Smooth muscle cell (in vitro differentiated cells): ENCODE measurements at regions not wholly inside any gene's neighbourhood (a gene's known extent, or its start where the extent isn't known, plus 50 kb on each side); places are given as distances from the start of the nearest gene placed in this dataset.

ENCODE experiments used
- DNase-seq: peaks from one replicate; lab custom pipeline; 2025; ENCODE audit not compliant: unreplicated experiment; lab: John Stamatoyannopoulos, UW
- H2AFZ ChIP-seq: fragments of 200-600 bp; sonication (generic); 2 replicates; pipeline ENCODE4 v1.6.0; 2016; ENCODE audit warnings: antibody characterized with exemption, low read depth, mild to moderate bottlenecking
- H3F3A ChIP-seq: fragments of 200-600 bp; sonication (generic); 2 replicates; pipeline ENCODE4 v1.6.0; 2017; ENCODE audit warnings: antibody characterized with exemption, low read depth
- H3K27ac ChIP-seq: fragments of 200-600 bp; sonication (generic); 2 replicates; pipeline ENCODE4 v1.5.1; 2016; ENCODE audit warnings: low read depth, mild to moderate bottlenecking
- H3K27me3 ChIP-seq: fragments of 200-600 bp; sonication (generic); 2 replicates; pipeline ENCODE4 v1.6.1; 2016; ENCODE audit warnings: low read depth, mild to moderate bottlenecking
- H3K36me3 ChIP-seq: fragments of 200-600 bp; sonication (generic); 2 replicates; pipeline ENCODE4 v1.5.1; 2016; ENCODE audit warnings: low read depth
- H3K4me1 ChIP-seq: fragments of 200-600 bp; sonication (generic); 2 replicates; pipeline ENCODE4 v1.5.1; 2016; ENCODE audit warnings: low read depth
- H3K4me2 ChIP-seq: fragments of 200-600 bp; sonication (generic); 2 replicates; pipeline ENCODE4 v1.6.0; 2016; ENCODE audit warnings: mild to moderate bottlenecking
- H3K4me3 ChIP-seq: fragments of 200-600 bp; sonication (generic); 2 replicates; pipeline ENCODE4 v1.5.1; 2016; ENCODE audit warnings: mild to moderate bottlenecking
- H3K79me2 ChIP-seq: fragments of 200-600 bp; sonication (generic); 2 replicates; pipeline ENCODE4 v1.6.0; 2016; ENCODE audit warnings: low read depth, mild to moderate bottlenecking
- H3K9ac ChIP-seq: fragments of 200-600 bp; sonication (generic); 2 replicates; pipeline ENCODE4 v1.6.0; 2016; ENCODE audit warnings: low read depth
- H3K9me3 ChIP-seq: fragments of 200-600 bp; sonication (generic); replicated peaks from 2 replicates; pipeline ENCODE4 v1.5.1; 2016; ENCODE audit warnings: low read depth
- H4K20me1 ChIP-seq: fragments of 200-600 bp; sonication (generic); 2 replicates; pipeline ENCODE4 v1.6.0; 2016; ENCODE audit warnings: low read depth
- CTCF ChIP-seq: fragments of 200-600 bp; sonication (generic); IDR thresholded peaks from 2 replicates; pipeline ENCODE4 v1.5.1; 2017; ENCODE audit warnings: borderline replicate concordance, mild to moderate bottlenecking, antibody characterized with exemption; ENCODE audit not compliant: insufficient read depth, poor library complexity, severe bottlenecking
- WGBS: methylation state at CpG from one replicate; pipeline ENCODE4 v1.1.7; 2016; ENCODE audit warnings: low lambda C conversion rate; 5-methylcytosine and 5-hydroxymethylcytosine counted together

DNA sequence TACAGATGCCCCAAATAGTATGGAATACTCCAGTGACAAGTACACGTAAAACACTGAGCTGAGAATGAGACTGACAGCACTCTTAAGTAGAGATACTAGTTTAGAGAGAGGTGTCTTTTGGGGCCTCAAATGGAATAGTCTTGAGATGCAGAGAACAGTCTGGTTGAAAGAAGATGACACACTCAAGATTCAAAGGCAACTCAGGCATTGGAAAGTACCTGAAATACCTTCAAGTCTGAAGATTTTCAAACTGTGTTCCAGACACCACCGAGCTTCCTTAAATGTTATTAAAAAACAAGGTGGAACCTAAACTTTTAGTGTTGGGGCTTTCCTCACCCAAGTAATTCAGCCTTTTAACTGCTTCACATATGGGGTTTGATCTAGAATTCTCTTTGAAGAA, 437.7 kb downstream of the OMA1 start:
- H3K36me3 ChIP-seq, result no peaks in the 10 kb centered on the region
- no peaks in the 10 kb centered on the region for H3K4me1 ChIP-seq
- H3K9ac ChIP-seq, result no peak overlapping the region
- H3K79me2 ChIP-seq, result no peaks in the 10 kb centered on the region
- no peak overlapping the region for H3K4me3 ChIP-seq
- no peak for TF ChIP-seq CTCF
- WGBS, result 86% methylated on average over 2 of the region's 2 CpGs
- H4K20me1 ChIP-seq, result no peaks in the 10 kb centered on the region
- no peak overlapping the region for H3K4me2 ChIP-seq
- no peaks in the 10 kb centered on the region for H3K9me3 ChIP-seq
- H3K27ac ChIP-seq, result no peak overlapping the region
- H2AFZ ChIP-seq, result no peak overlapping the region
- no peak for DNase-seq
- H3K27me3 ChIP-seq, result no peaks in the 10 kb centered on the region
- H3F3A ChIP-seq, result no peaks in the 10 kb centered on the region

DNA sequence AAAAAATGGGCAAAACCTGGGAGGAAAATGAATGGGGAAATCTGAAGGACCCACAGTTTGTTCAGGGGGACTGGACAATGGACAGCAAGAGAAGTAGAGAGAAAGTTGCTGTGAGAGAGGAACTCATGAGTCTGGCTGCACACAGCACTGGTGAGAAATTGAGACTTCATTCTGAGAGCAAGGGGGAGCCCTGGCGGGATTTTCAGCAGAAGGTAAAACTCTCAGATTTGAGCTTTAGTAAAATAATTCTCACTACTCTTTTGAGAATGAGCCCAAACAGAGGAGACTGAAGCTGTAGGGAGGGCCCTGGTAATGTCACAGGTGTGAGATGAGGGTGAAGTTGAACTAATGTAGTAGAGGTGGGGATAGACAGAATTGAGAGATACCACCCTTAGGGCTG, 438.6 kb downstream of the OMA1 start:
- Histone ChIP-seq H3F3A (no peaks in the 10 kb centered on the region), H3K27me3 (no peaks in the 10 kb centered on the region), H4K20me1 (no peaks in the 10 kb centered on the region), H3K36me3 (no peaks in the 10 kb centered on the region), H3K4me3 (no peak overlapping the region), H2AFZ (no peak overlapping the region), H3K4me1 (no peaks in the 10 kb centered on the region), H3K4me2 (no peak overlapping the region), H3K9me3 (no peaks in the 10 kb centered on the region), H3K9ac (no peak overlapping the region), H3K27ac (no peak overlapping the region), H3K79me2 (no peaks in the 10 kb centered on the region)
- no peak for DNase-seq
- TF ChIP-seq CTCF, result no peak
- WGBS, result 94% methylated on average over 1 of the region's 1 CpG

DNA sequence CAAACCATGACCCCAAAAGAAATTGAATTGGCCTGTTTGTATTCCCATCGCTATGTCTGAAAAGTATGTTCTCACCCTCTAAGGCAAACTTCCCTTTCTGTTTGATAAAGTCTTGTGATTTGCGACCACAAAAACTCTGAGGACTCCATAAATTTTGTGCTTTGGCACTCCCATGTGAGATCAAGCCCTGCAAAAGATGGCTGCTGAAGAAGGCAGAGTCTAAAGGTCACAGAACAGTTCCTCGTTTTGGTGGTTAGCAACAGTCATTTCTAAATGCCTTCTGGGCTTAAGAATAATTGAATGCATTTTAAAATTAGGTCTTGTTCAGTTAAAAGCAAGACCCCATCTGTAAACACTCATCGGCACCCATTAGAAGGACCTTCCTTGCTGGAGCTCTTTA, 441.6 kb downstream of the OMA1 start:
- H3K36me3 ChIP-seq, result no peaks in the 10 kb centered on the region
- H4K20me1 ChIP-seq, result no peaks in the 10 kb centered on the region
- TF ChIP-seq CTCF, result no peak
- no peak overlapping the region for H3K9ac ChIP-seq
- no peaks in the 10 kb centered on the region for H3F3A ChIP-seq
- 89% methylated on average over 4 of the region's 4 CpGs for WGBS
- no peaks in the 10 kb centered on the region for H3K9me3 ChIP-seq
- H3K27me3 ChIP-seq, result no peaks in the 10 kb centered on the region
- no peak overlapping the region for H3K4me2 ChIP-seq
- DNase-seq, result no peak
- no peaks in the 10 kb centered on the region for H3K79me2 ChIP-seq
- no peak overlapping the region for H2AFZ ChIP-seq
- H3K4me3 ChIP-seq, result no peak overlapping the region
- H3K27ac ChIP-seq, result no peak overlapping the region
- no peaks in the 10 kb centered on the region for H3K4me1 ChIP-seq

DNA sequence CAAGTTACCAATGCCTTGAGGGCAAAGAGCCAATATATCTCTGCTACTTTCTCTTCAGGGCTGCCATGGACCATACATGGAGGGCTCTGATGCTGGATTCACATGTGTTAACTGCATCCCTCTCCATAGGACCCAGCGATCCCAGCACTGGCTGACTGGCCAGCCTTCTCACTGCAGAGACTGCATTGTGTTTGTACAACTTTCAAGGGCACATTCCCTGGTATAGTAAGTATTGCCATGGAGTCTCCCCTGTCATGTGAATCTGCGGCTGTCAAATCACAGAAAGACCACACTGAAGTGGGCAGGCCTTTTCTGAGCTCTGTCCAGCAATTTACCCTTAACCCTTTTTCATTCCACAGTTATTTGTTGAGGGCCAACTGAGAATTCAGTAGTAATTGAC, 449.8 kb downstream of the OMA1 start:
- H2AFZ ChIP-seq, result no peak overlapping the region
- no peaks in the 10 kb centered on the region for H4K20me1 ChIP-seq
- H3K27me3 ChIP-seq, result no peaks in the 10 kb centered on the region
- H3K9me3 ChIP-seq, result no peaks in the 10 kb centered on the region
- DNase-seq, result no peak
- no peaks in the 10 kb centered on the region for H3K4me1 ChIP-seq
- no peaks in the 10 kb centered on the region for H3K36me3 ChIP-seq
- no peak overlapping the region for H3K4me2 ChIP-seq
- H3K27ac ChIP-seq, result no peak overlapping the region
- H3K4me3 ChIP-seq, result no peak overlapping the region
- 97% methylated on average over 2 of the region's 2 CpGs for WGBS
- no peak overlapping the region for H3K9ac ChIP-seq
- TF ChIP-seq CTCF, result no peak
- no peaks in the 10 kb centered on the region for H3K79me2 ChIP-seq
- H3F3A ChIP-seq, result no peaks in the 10 kb centered on the region
